A549 (cell line): ENCODE measurements at regions not wholly inside any gene's neighbourhood (a gene's known extent, or its start where the extent isn't known, plus 50 kb on each side); places are given as distances from the start of the nearest gene placed in this dataset.

Experiments used
- ATAC-seq, 2 experiments: fragments of 200-7000 bp in 1 of 2; fragments of >200 bp in 1 of 2; cut with Nextera tagmentation in 1 of 2; cut with Tn5 transposase in 1 of 2; 3 replicates each; pipeline versions ENCODE4 v1.8.0 to v1.9.1; 2018 to 2020; ENCODE audit warnings: mild to moderate bottlenecking in 1 of 2, moderate library complexity in 1 of 2
- CTCF ChIA-PET: fragments of 300-600 bp; sonication (Branson Sonifier 250); formaldehyde crosslinking; extraction: SDS; loops from one replicate; lab custom pipeline; 2021; ENCODE audit warnings: antibody characterized with exemption, inconsistent platforms; lab: Yijun Ruan, JAX
- POLR2A ChIA-PET: fragments of 350-600 bp; formaldehyde crosslinking; extraction: SDS; loops from one replicate; lab custom pipeline; 2021; ENCODE audit warnings: antibody characterized with exemption, inconsistent platforms; lab: Yijun Ruan, JAX
- DNase-seq, 2 experiments: peaks; one replicate each; pipeline versions ENCODE4 v3.0.0 to v3.0.0-alpha.2; 2011 to 2016; ENCODE audit warnings: low read depth in 1 of 2, low spot score in 1 of 2
- FAIRE-seq: peaks from 2 replicates; lab custom pipeline; 2011; peaks lifted over from hg19 to GRCh38; lab: Jason Lieb, UNC
- H3K27ac ChIP-seq, 2 experiments: fragments of >200 bp; sonication (Bioruptor Twin); formaldehyde crosslinking; 3 replicates each; pipeline ENCODE4 v1.5.1; 2016 to 2017
- H3K4me1 ChIP-seq: fragments of >200 bp; sonication (Bioruptor Twin); formaldehyde crosslinking; 3 replicates; pipeline ENCODE4 v1.6.1; 2016
- H3K4me2 ChIP-seq: fragments of >200 bp; sonication (Bioruptor Twin); formaldehyde crosslinking; 3 replicates; pipeline ENCODE4 v1.6.1; 2016
- H3K4me3 ChIP-seq: fragments of >200 bp; sonication (Bioruptor Twin); formaldehyde crosslinking; 3 replicates; pipeline ENCODE4 v1.5.1; 2016
- H3K9me3 ChIP-seq: fragments of >200 bp; sonication (Bioruptor Twin); formaldehyde crosslinking; 3 replicates; pipeline ENCODE4 v1.6.1; 2016
- ATOH8 ChIP-seq: fragments of 250-450 bp; sonication (Bioruptor Pico); IDR thresholded peaks from 2 replicates; pipeline ENCODE4 v1.5.0; 2020; ENCODE audit warnings: low read depth, mild to moderate bottlenecking, moderate library complexity
- ELK1 ChIP-seq: fragments of 150-350 bp; IDR thresholded peaks from 2 replicates; pipeline ENCODE4 v1.6.1; 2014; ENCODE audit warnings: low read depth, mild to moderate bottlenecking, low read length
- FOXS1 ChIP-seq: fragments of 250-450 bp; sonication (Bioruptor Pico); IDR thresholded peaks from 2 replicates; pipeline ENCODE4 v1.5.0; 2020; ENCODE audit warnings: mild to moderate bottlenecking, moderate library complexity
- HDAC2 ChIP-seq: fragments of 200-600 bp; sonication (generic); IDR thresholded peaks from 2 replicates; pipeline ENCODE4 v1.6.1; 2016
- HES2 ChIP-seq: fragments of >200 bp; sonication (Bioruptor Twin); formaldehyde crosslinking; IDR thresholded peaks from 2 replicates; pipeline ENCODE4 v1.6.1; 2016
- HOXB13 ChIP-seq: fragments of 250-450 bp; sonication (Bioruptor Pico); IDR thresholded peaks from 2 replicates; pipeline ENCODE4 v1.5.0; 2020; ENCODE audit warnings: low read depth, mild to moderate bottlenecking, moderate library complexity
- JUNB ChIP-seq: fragments of >200 bp; sonication (Bioruptor Twin); formaldehyde crosslinking; IDR thresholded peaks from 2 replicates; pipeline ENCODE4 v1.6.1; 2016
- KDM5A ChIP-seq: fragments of 200-600 bp; sonication (generic); IDR thresholded peaks from 2 replicates; pipeline ENCODE4 v1.6.1; 2016; ENCODE audit warnings: antibody characterized with exemption, mild to moderate bottlenecking
- MAFK ChIP-seq: fragments of 450-650 bp; IDR thresholded peaks from 2 replicates; pipeline ENCODE4 v1.6.1; 2014; ENCODE audit not compliant: partially characterized antibody
- MAX ChIP-seq: IDR thresholded peaks from 2 replicates; pipeline ENCODE4 v1.6.1; 2012
- MYC ChIP-seq: IDR thresholded peaks from 2 replicates; pipeline ENCODE4 v1.6.1; 2012; ENCODE audit warnings: mild to moderate bottlenecking, inconsistent platforms, low read length, improper control_type of control experiment, borderline replicate concordance
- RAD21 ChIP-seq, 2 experiments: fragments of >200 bp in 1 of 2; sonication (Bioruptor Twin) in 1 of 2; formaldehyde crosslinking in 1 of 2; IDR thresholded peaks in 1 of 2; conservative IDR thresholded peaks in 1 of 2; 2 replicates in 1 of 2; 3 replicates in 1 of 2; pipeline ENCODE4 v1.6.1; 2012 to 2018; ENCODE audit warnings: inconsistent platforms in 1 of 2
- RARB ChIP-seq: fragments of 250-450 bp; sonication (Bioruptor Pico); IDR thresholded peaks from 2 replicates; pipeline ENCODE4 v1.8.0; 2021; ENCODE audit warnings: mild to moderate bottlenecking, moderate library complexity
- RCOR1 ChIP-seq: fragments of 150-350 bp; IDR thresholded peaks from 2 replicates; pipeline ENCODE4 v1.6.1; 2014; ENCODE audit warnings: antibody characterized with exemption, low read length, low read depth
- REST ChIP-seq: fragments of 200-600 bp; sonication (generic); IDR thresholded peaks from 2 replicates; pipeline ENCODE4 v1.6.1; 2016; ENCODE audit warnings: antibody characterized with exemption, mild to moderate bottlenecking, moderate library complexity
- SREBF2 ChIP-seq: fragments of 450-650 bp; IDR thresholded peaks from 2 replicates; pipeline ENCODE4 v1.6.1; 2014; ENCODE audit warnings: mild to moderate bottlenecking, moderate library complexity
- USF2 ChIP-seq: fragments of 450-650 bp; IDR thresholded peaks from 2 replicates; pipeline ENCODE4 v1.6.1; 2014; ENCODE audit warnings: antibody characterized with exemption
- WGBS: methylation state at CpG from one replicate; pipeline ENCODE4 v1.1.6; 2017; ENCODE audit errors: missing lambda C conversion rate; 5-methylcytosine and 5-hydroxymethylcytosine counted together

- DNase-seq, result no peak
- Histone ChIP-seq H3K4me3 (no peak overlapping the region), H3K4me1 (no peaks in the 10 kb centered on the region), H3K27ac (no peak overlapping the region), H3K4me2 (no peak overlapping the region), H3K9me3 (no peaks in the 10 kb centered on the region)
- POLR2A ChIA-PET, result no interaction called here
- WGBS, result 45% methylated on average over 1 of the region's 1 CpG
- TF ChIP-seq RARB (CRISPR knock-in tag) (no peak), USF2 (no peak)
- ATAC-seq, result no peak
- CTCF ChIA-PET, result no interaction called here
- peak; percentile 13 for FAIRE-seq
Measured at GRCh38 chr5:30156156-30156555, 1037.3 kb upstream of the CDH6 start.

GRCh38 chr5:30152431-30152830 lies 1041.1 kb upstream of the CDH6 start:
- no peaks in the 10 kb centered on the region for H3K4me1 ChIP-seq
- H3K27ac ChIP-seq, result no peak overlapping the region
- no peak overlapping the region for H3K4me3 ChIP-seq
- H3K9me3 ChIP-seq, result no peaks in the 10 kb centered on the region
- FAIRE-seq (no peak), DNase-seq (no peak), ATAC-seq (no peak)
- no peak overlapping the region for H3K4me2 ChIP-seq
- CTCF ChIA-PET, result no interaction called here
- TF ChIP-seq MAX (no peak), MAFK (no peak), HES2 (no peak), RAD21 (conservative IDR thresholded peaks at IDR 0.05 in 1 of 2, IDR thresholded peaks at IDR 0.05 in 1 of 2) (no peak), RCOR1 (no peak), JUNB (no peak), HOXB13 (CRISPR knock-in tag) (no peak), USF2 (no peak), ELK1 (no peak), FOXS1 (CRISPR knock-in tag) (no peak), SREBF2 (no peak), MYC (no peak), REST (no peak), ATOH8 (CRISPR knock-in tag) (no peak), HDAC2 (no peak), KDM5A (no peak)
- TF ChIP-seq, all 56 proteins: peak for 0
- 63% methylated on average over 1 of the region's 1 CpG for WGBS
- POLR2A ChIA-PET, result no interaction called here
